ENCODE measurements at regions not wholly inside any gene's neighbourhood (a gene's known extent, or its start where the extent isn't known, plus 50 kb on each side); places are given as distances from the start of the nearest gene placed in this dataset.

- no peak for DNase-seq (ENCODE audit: extremely low read depth, low read depth)
Observed at GRCh38 chr3:111470032-111470431, 72.0 kb upstream of the CD96 start.

GRCh38 chr3:111471831-111472230 is 70.2 kb upstream of the CD96 start:
- DNase-seq (ENCODE audit: extremely low read depth, low read depth), result no peak

- no peak for DNase-seq (ENCODE audit: extremely low read depth, low read depth)
Observed at GRCh38 chr3:111472556-111472955, 69.4 kb upstream of the CD96 start.

- DNase-seq (ENCODE audit: extremely low read depth, low read depth), result no peak
Observed at GRCh38 chr3:111473550-111473949, 68.4 kb upstream of the CD96 start.

GRCh38 chr3:111476701-111477100 is 65.3 kb upstream of the CD96 start:
- no peak for DNase-seq (ENCODE audit: extremely low read depth, low read depth)

- DNase-seq (ENCODE audit: extremely low read depth, low read depth), result no peak
Observed at GRCh38 chr3:111480091-111480490, 61.9 kb upstream of the CD96 start.

- DNase-seq (ENCODE audit: extremely low read depth, low read depth), result no peak
Observed at GRCh38 chr3:111481551-111481950, 60.4 kb upstream of the CD96 start.

GRCh38 chr3:111482574-111482973 is 59.4 kb upstream of the CD96 start:
- no peak for DNase-seq (ENCODE audit: extremely low read depth, low read depth)

- DNase-seq (ENCODE audit: extremely low read depth, low read depth), result no peak
Observed at GRCh38 chr3:111485086-111485485, 56.9 kb upstream of the CD96 start.

Small RNA genes in the stretch of these regions (small RNA-seq; reads per million reads assigned to genes)
- 0 reads per million in 2 experiments for gene ATP6V0CP2
